Lower leg skin (tissue), 4 donors: ENCODE measurements at regions not wholly inside any gene's neighbourhood (a gene's known extent, or its start where the extent isn't known, plus 50 kb on each side); places are given as distances from the start of the nearest gene placed in this dataset.

Experiments used
- DNase-seq, 2 donors: peaks; one replicate each; pipeline ENCODE4 v3.0.0-alpha.2; 2019; ENCODE audit warnings: low spot score in 2 of 2
- H3K4me3 ChIP-seq: fragments of 200-600 bp; sonication (generic); 2 replicates; pipeline ENCODE4 v1.5.1; 2017; ENCODE audit warnings: mild to moderate bottlenecking, low read depth; ENCODE audit not compliant: poor library complexity, severe bottlenecking
- POLR2A ChIP-seq, 2 donors: fragments of 450-650 bp; IDR thresholded peaks; one replicate each; pipeline ENCODE4 v1.6.1; 2016 to 2017; ENCODE audit warnings: antibody characterized with exemption in 2 of 2, mild to moderate bottlenecking in 1 of 2, moderate library complexity in 1 of 2
- WGBS, 2 donors: methylation state at CpG; one replicate each; pipeline ENCODE4 v1.1.5; 2018; 5-methylcytosine and 5-hydroxymethylcytosine counted together
- intact Hi-C: fragments of 100-400 bp; cut with DNase I; formaldehyde crosslinking; loops from one replicate; pipeline ENCODE4 v1.15.0; 2023; ENCODE audit warnings: low total_unique reads
- TF ChIP-seq, protein P1 (sequence below), 3 donors: fragments of 450-650 bp; IDR thresholded peaks; one replicate each; pipeline ENCODE4 v1.5.1; 2016; ENCODE audit warnings: antibody characterized with exemption in 3 of 3, mild to moderate bottlenecking in 3 of 3, moderate library complexity in 2 of 3

DNA sequence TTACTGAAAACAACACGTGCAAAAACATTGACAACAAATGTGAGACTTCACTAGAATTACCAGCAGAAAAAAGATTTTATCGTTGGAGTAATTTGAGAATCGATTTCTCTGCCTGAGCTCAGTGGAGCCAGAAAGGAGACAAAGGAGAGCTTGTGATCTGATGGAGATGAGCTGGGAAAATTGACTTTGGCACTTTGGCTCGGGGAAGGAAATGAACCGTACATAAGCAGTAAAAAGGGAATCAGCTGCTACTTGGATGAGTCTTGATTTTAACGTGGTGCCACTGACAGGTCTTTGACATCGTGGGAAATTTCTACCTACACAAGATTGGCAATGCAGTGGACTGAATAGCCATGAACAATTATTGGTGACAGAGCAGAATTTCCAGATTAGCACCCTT lies 244.7 kb upstream of the RPS23 start:
- intact Hi-C loops = loop anchor here (10.0 kb wide), 1 partner anchor 1642 kb away; no protein-coding TSS in a partner anchor
- no peak overlapping the region for H3K4me3 ChIP-seq
- WGBS, 2 donors = 77 to 79% methylated on average over 7 of the region's 7 CpGs
- TF ChIP-seq, protein P1, sequence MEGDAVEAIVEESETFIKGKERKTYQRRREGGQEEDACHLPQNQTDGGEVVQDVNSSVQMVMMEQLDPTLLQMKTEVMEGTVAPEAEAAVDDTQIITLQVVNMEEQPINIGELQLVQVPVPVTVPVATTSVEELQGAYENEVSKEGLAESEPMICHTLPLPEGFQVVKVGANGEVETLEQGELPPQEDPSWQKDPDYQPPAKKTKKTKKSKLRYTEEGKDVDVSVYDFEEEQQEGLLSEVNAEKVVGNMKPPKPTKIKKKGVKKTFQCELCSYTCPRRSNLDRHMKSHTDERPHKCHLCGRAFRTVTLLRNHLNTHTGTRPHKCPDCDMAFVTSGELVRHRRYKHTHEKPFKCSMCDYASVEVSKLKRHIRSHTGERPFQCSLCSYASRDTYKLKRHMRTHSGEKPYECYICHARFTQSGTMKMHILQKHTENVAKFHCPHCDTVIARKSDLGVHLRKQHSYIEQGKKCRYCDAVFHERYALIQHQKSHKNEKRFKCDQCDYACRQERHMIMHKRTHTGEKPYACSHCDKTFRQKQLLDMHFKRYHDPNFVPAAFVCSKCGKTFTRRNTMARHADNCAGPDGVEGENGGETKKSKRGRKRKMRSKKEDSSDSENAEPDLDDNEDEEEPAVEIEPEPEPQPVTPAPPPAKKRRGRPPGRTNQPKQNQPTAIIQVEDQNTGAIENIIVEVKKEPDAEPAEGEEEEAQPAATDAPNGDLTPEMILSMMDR (IDR thresholded peaks at IDR 0.05) = no peak
- DNase-seq = no peak

- 86 to 92% methylated on average over 4 of the region's 4 CpGs for WGBS, 2 donors
- no peak overlapping the region for H3K4me3 ChIP-seq
- intact Hi-C loops = loop anchor here (10.0 kb wide), 1 partner anchor 1643 kb away; no protein-coding TSS in a partner anchor
- DNase-seq = no peak
- TF ChIP-seq, protein P1 (IDR thresholded peaks at IDR 0.05) = no peak
- TF ChIP-seq POLR2A (IDR thresholded peaks at IDR 0.05) = no peak
Measured at GRCh38 chr5:82521431-82522051, 243.4 kb upstream of the RPS23 start.

GRCh38 chr5:82519558-82519957 lies 241.4 kb upstream of the RPS23 start:
- DNase-seq = no peak
- no peak overlapping the region for H3K4me3 ChIP-seq
- 89 to 93% methylated on average over 3 of the region's 3 CpGs for WGBS, 2 donors
- intact Hi-C loops = no loop called here
- TF ChIP-seq, protein P1 (IDR thresholded peaks at IDR 0.05) = no peak
- TF ChIP-seq POLR2A (IDR thresholded peaks at IDR 0.05) = no peak

GRCh38 chr5:82517544-82518075 lies 239.5 kb upstream of the RPS23 start:
- no peak for DNase-seq
- TF ChIP-seq POLR2A (IDR thresholded peaks at IDR 0.05) = no peak
- TF ChIP-seq, protein P1 (IDR thresholded peaks at IDR 0.05) = no peak
- intact Hi-C loops = no loop called here
- H3K4me3 ChIP-seq = no peak overlapping the region
- 84 to 92% methylated on average over 4 of the region's 4 CpGs for WGBS, 2 donors

DNA sequence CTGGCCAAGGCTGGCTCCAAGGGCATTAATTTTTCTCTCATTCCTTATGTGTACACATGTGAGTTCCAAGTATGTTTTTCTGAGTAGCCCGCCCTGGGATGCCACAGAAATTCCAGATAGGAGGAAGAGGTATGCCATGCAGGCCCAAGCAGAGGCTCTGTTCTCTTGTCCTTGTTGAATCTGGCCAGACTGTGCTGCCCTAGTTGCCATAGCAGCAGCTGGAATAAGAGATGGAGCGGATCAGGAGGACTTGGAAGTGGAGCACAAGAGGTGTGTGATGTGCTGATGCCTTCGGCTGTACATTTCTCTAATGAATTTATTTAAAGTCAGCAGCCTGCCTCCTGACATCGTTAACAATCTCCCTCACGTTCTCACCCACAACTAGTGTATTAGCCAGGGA lies 235.6 kb upstream of the RPS23 start:
- TF ChIP-seq POLR2A (IDR thresholded peaks at IDR 0.05) = no peak
- TF ChIP-seq, protein P1 (IDR thresholded peaks at IDR 0.05) = no peak
- no peak for DNase-seq
- WGBS, 2 donors = 75 to 86% methylated on average over 5 of the region's 5 CpGs
- intact Hi-C loops = no loop called here
- H3K4me3 ChIP-seq = no peak overlapping the region

DNA sequence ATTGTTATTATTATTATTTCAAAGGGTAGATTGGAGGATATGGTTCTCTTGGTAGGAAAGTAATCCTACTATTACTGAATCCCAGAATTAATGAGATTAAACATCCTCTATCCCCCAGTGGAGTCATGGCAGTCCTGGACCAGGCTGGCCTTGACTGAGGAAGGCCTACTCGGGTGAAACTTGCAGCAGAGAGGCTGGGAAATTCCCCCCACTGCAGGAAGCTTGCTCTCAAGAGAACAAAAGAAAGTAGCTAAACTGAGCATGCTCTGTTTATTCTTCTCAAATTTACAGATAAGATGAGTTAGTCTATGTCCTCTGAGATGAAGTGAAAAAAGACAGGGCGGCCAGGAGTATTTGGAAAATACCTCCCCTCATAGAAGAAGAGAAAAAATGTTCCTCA lies 233.9 kb upstream of the RPS23 start:
- H3K4me3 ChIP-seq = no peak overlapping the region
- no peak for TF ChIP-seq POLR2A (IDR thresholded peaks at IDR 0.05)
- TF ChIP-seq, protein P1 (IDR thresholded peaks at IDR 0.05) = no peak
- intact Hi-C loops = no loop called here
- DNase-seq = no peak
- WGBS, 2 donors = 78 to 84% methylated on average over 2 of the region's 2 CpGs
